A673 (cell line): ENCODE measurements at regions not wholly inside any gene's neighbourhood (a gene's known extent, or its start where the extent isn't known, plus 50 kb on each side); places are given as distances from the start of the nearest gene placed in this dataset.

Experiments used
- CTCF ChIP-seq: fragments of 300-800, 200-600 bp; sonication (generic); conservative IDR thresholded peaks from 2 replicates; pipeline ENCODE4 v1.5.1; 2017; ENCODE audit warnings: low read depth, mild to moderate bottlenecking, antibody characterized with exemption, low read length, moderate library complexity, mixed read lengths
- EZH2 ChIP-seq: fragments of 200-600 bp; sonication (generic); IDR thresholded peaks from 2 replicates; pipeline ENCODE4 v1.6.1; 2017; ENCODE audit warnings: borderline replicate concordance, low read depth, mild to moderate bottlenecking, mixed read lengths, antibody characterized with exemption, low read length; ENCODE audit not compliant: poor library complexity, severe bottlenecking

- TF ChIP-seq CTCF (no peak), EZH2 (no peak)
Measured at GRCh38 chr9:2495221-2496005, 126.2 kb upstream of the VLDLR start.
